WTC11 (cell line): ENCODE measurements at regions not wholly inside any gene's neighbourhood (a gene's known extent, or its start where the extent isn't known, plus 50 kb on each side); places are given as distances from the start of the nearest gene placed in this dataset.
A peak's percentile ranks its signal among the peaks of the same experiment; 100 is the strongest.

Experiments used
- ATAC-seq: fragments of 200-7000 bp; cut with Tn5 transposase; 2 replicates; pipeline ENCODE4 v1.10.0; 2021; ENCODE audit warnings: mild to moderate bottlenecking, moderate library complexity
- CTCF ChIA-PET: fragments of 300-600 bp; sonication (Branson Sonifier 250); formaldehyde crosslinking; loops from one replicate; lab custom pipeline; 2021; ENCODE audit warnings: antibody characterized with exemption; lab: Charles Lee
- POLR2A ChIA-PET: fragments of 350-600 bp; sonication (Branson Sonifier 250); formaldehyde crosslinking; loops from one replicate; lab custom pipeline; 2021; ENCODE audit warnings: antibody characterized with exemption; lab: Charles Lee
- DNase-seq: peaks from one replicate; pipeline ENCODE4 v3.0.0; 2021; ENCODE audit warnings: low spot score
- H3K27ac Mint-ChIP-seq: 2 replicates; pipeline ENCODE4 v1.8.0; 2021; ENCODE audit warnings: mixed read lengths
- H3K27me3 Mint-ChIP-seq: 2 replicates; pipeline ENCODE4 v1.8.0; 2021; ENCODE audit warnings: low read depth, mild to moderate bottlenecking, moderate library complexity, mixed read lengths
- H3K36me3 Mint-ChIP-seq: 2 replicates; pipeline ENCODE4 v1.8.0; 2021; ENCODE audit warnings: mixed read lengths
- H3K4me1 Mint-ChIP-seq: 2 replicates; pipeline ENCODE4 v1.8.0; 2022; ENCODE audit warnings: mixed read lengths
- H3K4me3 Mint-ChIP-seq: 2 replicates; pipeline ENCODE4 v1.8.0; 2021; ENCODE audit warnings: mild to moderate bottlenecking, moderate library complexity, mixed read lengths
- H3K9me3 Mint-ChIP-seq: 2 replicates; pipeline ENCODE4 v1.8.0; 2021; ENCODE audit warnings: mixed read lengths
- CBFB ChIP-seq: sonication (generic); formaldehyde crosslinking; IDR thresholded peaks from 2 replicates; pipeline ENCODE4 v1.8.1; 2022; ENCODE audit warnings: mild to moderate bottlenecking, low read depth, missing genetic modification reagents
- GABPB1 ChIP-seq: sonication (generic); formaldehyde crosslinking; IDR thresholded peaks from 2 replicates; pipeline ENCODE4 v1.8.1; 2023; ENCODE audit warnings: mild to moderate bottlenecking, missing genetic modification reagents
- GRHL2 ChIP-seq: fragments of 250-450 bp; sonication (Bioruptor Pico); IDR thresholded peaks from 2 replicates; pipeline ENCODE4 v1.8.0; 2022; ENCODE audit warnings: mild to moderate bottlenecking, moderate library complexity; ENCODE audit not compliant: insufficient replicate concordance, severe bottlenecking
- JAZF1 ChIP-seq: fragments of 250-450 bp; sonication (Bioruptor Pico); IDR thresholded peaks from 2 replicates; pipeline ENCODE4 v1.9.0; 2021; ENCODE audit warnings: moderate library complexity, mild to moderate bottlenecking, inconsistent platforms
- KAT7 ChIP-seq: sonication (generic); formaldehyde crosslinking; IDR thresholded peaks from 2 replicates; pipeline ENCODE4 v1.8.1; 2023; ENCODE audit warnings: missing genetic modification reagents, mild to moderate bottlenecking, borderline replicate concordance
- MYBL2 ChIP-seq: sonication (generic); formaldehyde crosslinking; IDR thresholded peaks from 2 replicates; pipeline ENCODE4 v1.8.1; 2023; ENCODE audit warnings: mild to moderate bottlenecking, moderate library complexity, missing genetic modification reagents
- NR1H2 ChIP-seq: sonication (generic); formaldehyde crosslinking; IDR thresholded peaks from 2 replicates; pipeline ENCODE4 v1.9.0; 2021; ENCODE audit warnings: mild to moderate bottlenecking, moderate library complexity, missing genetic modification reagents
- NR2C2 ChIP-seq: sonication (generic); formaldehyde crosslinking; IDR thresholded peaks from 2 replicates; pipeline ENCODE4 v1.8.0; 2022; ENCODE audit warnings: mild to moderate bottlenecking, missing genetic modification reagents
- SMAD4 ChIP-seq: sonication (generic); formaldehyde crosslinking; IDR thresholded peaks from 2 replicates; pipeline ENCODE4 v1.8.0; 2022; ENCODE audit warnings: mild to moderate bottlenecking, missing genetic modification reagents
- SP1 ChIP-seq: sonication (generic); formaldehyde crosslinking; conservative IDR thresholded peaks from 2 replicates; pipeline ENCODE4 v1.8.1; 2022; ENCODE audit warnings: missing genetic modification reagents
- TCF7 ChIP-seq: sonication (generic); formaldehyde crosslinking; IDR thresholded peaks from 2 replicates; pipeline ENCODE4 v1.8.0; 2022; ENCODE audit warnings: mild to moderate bottlenecking, low read depth, missing genetic modification reagents, moderate library complexity
- TEAD1 ChIP-seq: sonication (generic); formaldehyde crosslinking; IDR thresholded peaks from 2 replicates; pipeline ENCODE4 v1.8.0; 2022; ENCODE audit warnings: mild to moderate bottlenecking, missing genetic modification reagents
- USF2 ChIP-seq: sonication (generic); formaldehyde crosslinking; IDR thresholded peaks from 2 replicates; pipeline ENCODE4 v1.8.1; 2023; ENCODE audit warnings: mild to moderate bottlenecking, missing genetic modification reagents, moderate library complexity
- ZNF219 ChIP-seq: sonication (generic); formaldehyde crosslinking; IDR thresholded peaks from 2 replicates; pipeline ENCODE4 v1.8.0; 2023; ENCODE audit warnings: missing genetic modification reagents, mild to moderate bottlenecking, borderline replicate concordance
- ZNF396 ChIP-seq: fragments of 250-450 bp; sonication (Bioruptor Pico); IDR thresholded peaks from 2 replicates; pipeline ENCODE4 v1.8.0; 2021; ENCODE audit warnings: mild to moderate bottlenecking, moderate library complexity, borderline replicate concordance
- ZNF423 ChIP-seq: fragments of 250-450 bp; sonication (Bioruptor Pico); IDR thresholded peaks from 2 replicates; pipeline ENCODE4 v2.1.2; 2022; ENCODE audit warnings: mild to moderate bottlenecking, moderate library complexity
- ZNF425 ChIP-seq: fragments of 250-450 bp; sonication (Bioruptor Pico); conservative IDR thresholded peaks from 2 replicates; pipeline ENCODE4 v1.9.0; 2021; ENCODE audit warnings: mild to moderate bottlenecking
- ZNF671 ChIP-seq: fragments of 250-450 bp; sonication (Bioruptor Pico); IDR thresholded peaks from 2 replicates; pipeline ENCODE4 v1.8.0; 2021; ENCODE audit warnings: mild to moderate bottlenecking
- TF ChIP-seq, protein P1 (sequence below): sonication (generic); formaldehyde crosslinking; IDR thresholded peaks from 2 replicates; pipeline ENCODE4 v1.8.0; 2023; ENCODE audit warnings: mild to moderate bottlenecking, missing genetic modification reagents
- TF ChIP-seq, protein P2 (sequence below): sonication (generic); formaldehyde crosslinking; IDR thresholded peaks from 2 replicates; pipeline ENCODE4 v1.8.0; 2022; ENCODE audit warnings: mild to moderate bottlenecking, missing genetic modification reagents
- TF ChIP-seq, protein P3 (sequence below): sonication (generic); formaldehyde crosslinking; conservative IDR thresholded peaks from 2 replicates; pipeline ENCODE4 v1.8.1; 2022; ENCODE audit warnings: mild to moderate bottlenecking, missing genetic modification reagents
- TF ChIP-seq, protein P4 (sequence below): sonication (generic); formaldehyde crosslinking; IDR thresholded peaks from 2 replicates; pipeline ENCODE4 v1.8.1; 2023; ENCODE audit warnings: mild to moderate bottlenecking, missing genetic modification reagents, moderate library complexity

DNA sequence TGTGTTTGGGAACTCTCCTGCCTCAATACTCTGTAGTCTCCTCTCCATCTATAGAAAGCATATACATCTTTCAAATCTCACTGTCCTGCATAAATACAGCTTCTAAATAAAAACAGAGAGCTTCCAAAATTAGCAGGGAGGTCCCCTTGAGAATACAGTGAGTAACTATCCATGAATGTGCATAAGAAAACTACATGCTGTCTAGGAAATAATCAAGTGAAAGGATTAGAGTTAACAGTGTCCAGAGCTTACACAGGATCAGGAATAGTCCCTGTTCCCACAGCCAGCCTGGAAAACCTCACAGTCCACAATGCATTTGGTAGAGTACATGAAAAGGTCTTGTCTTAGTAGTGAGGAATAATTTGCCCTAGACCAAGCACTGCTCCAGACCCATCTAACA, 123.0 kb upstream of the POU3F2 start:
- ChIA-PET POLR2A (no interaction called here), CTCF (no interaction called here)
- DNase-seq (no peak), ATAC-seq (no peak)
- no peak overlapping the region for H3K4me3 Mint-ChIP-seq
- peaks cover 3% of the 10 kb centered on the region; the same call in 1 of the 2 replicates for H3K36me3 Mint-ChIP-seq
- peaks cover 26% of the 10 kb centered on the region for H3K4me1 Mint-ChIP-seq
- TF ChIP-seq CBFB (CRISPR knock-in tag) = no peak
- TF ChIP-seq, protein P1, sequence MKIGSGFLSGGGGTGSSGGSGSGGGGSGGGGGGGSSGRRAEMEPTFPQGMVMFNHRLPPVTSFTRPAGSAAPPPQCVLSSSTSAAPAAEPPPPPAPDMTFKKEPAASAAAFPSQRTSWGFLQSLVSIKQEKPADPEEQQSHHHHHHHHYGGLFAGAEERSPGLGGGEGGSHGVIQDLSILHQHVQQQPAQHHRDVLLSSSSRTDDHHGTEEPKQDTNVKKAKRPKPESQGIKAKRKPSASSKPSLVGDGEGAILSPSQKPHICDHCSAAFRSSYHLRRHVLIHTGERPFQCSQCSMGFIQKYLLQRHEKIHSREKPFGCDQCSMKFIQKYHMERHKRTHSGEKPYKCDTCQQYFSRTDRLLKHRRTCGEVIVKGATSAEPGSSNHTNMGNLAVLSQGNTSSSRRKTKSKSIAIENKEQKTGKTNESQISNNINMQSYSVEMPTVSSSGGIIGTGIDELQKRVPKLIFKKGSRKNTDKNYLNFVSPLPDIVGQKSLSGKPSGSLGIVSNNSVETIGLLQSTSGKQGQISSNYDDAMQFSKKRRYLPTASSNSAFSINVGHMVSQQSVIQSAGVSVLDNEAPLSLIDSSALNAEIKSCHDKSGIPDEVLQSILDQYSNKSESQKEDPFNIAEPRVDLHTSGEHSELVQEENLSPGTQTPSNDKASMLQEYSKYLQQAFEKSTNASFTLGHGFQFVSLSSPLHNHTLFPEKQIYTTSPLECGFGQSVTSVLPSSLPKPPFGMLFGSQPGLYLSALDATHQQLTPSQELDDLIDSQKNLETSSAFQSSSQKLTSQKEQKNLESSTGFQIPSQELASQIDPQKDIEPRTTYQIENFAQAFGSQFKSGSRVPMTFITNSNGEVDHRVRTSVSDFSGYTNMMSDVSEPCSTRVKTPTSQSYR (CRISPR knock-in tag) = no peak
- no peak for TF ChIP-seq NR1H2 (CRISPR knock-in tag)
- no peak for TF ChIP-seq GABPB1
- no peak overlapping the region for H3K27ac Mint-ChIP-seq
- no peaks in the 10 kb centered on the region for H3K27me3 Mint-ChIP-seq
- peaks cover 19% of the 10 kb centered on the region for H3K9me3 Mint-ChIP-seq

DNA sequence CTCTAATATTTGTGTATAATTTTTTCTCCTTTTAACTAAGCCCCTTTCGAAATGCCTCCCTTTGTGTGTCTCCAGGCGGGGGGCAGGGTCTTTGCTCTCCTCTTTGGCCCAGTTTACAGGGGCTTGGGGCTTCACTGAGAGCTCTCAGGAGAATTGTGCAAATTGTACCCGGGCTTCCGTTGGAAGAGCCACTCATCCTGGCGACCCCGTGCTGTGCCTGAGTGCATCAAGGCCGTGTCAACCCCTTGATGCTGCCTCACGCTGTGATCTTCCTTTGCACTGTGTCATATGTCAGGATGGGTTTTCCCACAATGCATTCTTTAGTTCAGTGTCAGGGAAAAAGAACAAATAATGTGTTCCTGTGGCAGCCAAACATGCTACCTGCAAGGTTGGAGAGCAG, 118.0 kb upstream of the POU3F2 start:
- Mint-ChIP-seq H3K27ac (peak overlapping the region; percentile 62), H3K36me3 (peaks cover 3% of the 10 kb centered on the region; the same call in 1 of the 2 replicates), H3K4me3 (peak overlapping the region; percentile 49), H3K9me3 (peaks cover 13% of the 10 kb centered on the region)
- ChIA-PET CTCF (interaction anchor here (0.6 to 1.1 kb wide), 2 partner anchors 127 to 990 kb away, joined by 3 read pairs; no protein-coding TSS in a partner anchor), POLR2A (no interaction called here)
- ATAC-seq = peak; percentile 90
- TF ChIP-seq MYBL2 (CRISPR knock-in tag) = no peak
- TF ChIP-seq, protein P2, sequence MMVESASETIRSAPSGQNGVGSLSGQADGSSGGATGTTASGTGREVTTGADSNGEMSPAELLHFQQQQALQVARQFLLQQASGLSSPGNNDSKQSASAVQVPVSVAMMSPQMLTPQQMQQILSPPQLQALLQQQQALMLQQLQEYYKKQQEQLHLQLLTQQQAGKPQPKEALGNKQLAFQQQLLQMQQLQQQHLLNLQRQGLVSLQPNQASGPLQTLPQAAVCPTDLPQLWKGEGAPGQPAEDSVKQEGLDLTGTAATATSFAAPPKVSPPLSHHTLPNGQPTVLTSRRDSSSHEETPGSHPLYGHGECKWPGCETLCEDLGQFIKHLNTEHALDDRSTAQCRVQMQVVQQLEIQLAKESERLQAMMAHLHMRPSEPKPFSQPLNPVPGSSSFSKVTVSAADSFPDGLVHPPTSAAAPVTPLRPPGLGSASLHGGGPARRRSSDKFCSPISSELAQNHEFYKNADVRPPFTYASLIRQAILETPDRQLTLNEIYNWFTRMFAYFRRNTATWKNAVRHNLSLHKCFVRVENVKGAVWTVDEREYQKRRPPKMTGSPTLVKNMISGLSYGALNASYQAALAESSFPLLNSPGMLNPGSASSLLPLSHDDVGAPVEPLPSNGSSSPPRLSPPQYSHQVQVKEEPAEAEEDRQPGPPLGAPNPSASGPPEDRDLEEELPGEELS (CRISPR knock-in tag) = no peak
- peak; percentile 45; the same call in 1 of the 2 replicates for TF ChIP-seq TEAD1 (CRISPR knock-in tag)
- TF ChIP-seq NR2C2 (CRISPR knock-in tag) = no peak
- TF ChIP-seq, protein P3, sequence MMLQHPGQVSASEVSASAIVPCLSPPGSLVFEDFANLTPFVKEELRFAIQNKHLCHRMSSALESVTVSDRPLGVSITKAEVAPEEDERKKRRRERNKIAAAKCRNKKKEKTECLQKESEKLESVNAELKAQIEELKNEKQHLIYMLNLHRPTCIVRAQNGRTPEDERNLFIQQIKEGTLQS (CRISPR knock-in tag) = no peak
- TF ChIP-seq SP1 (CRISPR knock-in tag) = no peak
- TF ChIP-seq ZNF425 (CRISPR knock-in tag) = no peak
- TF ChIP-seq KAT7 = no peak
- 0 out of 2 replicates have a peak, but pooled peaks have one; percentile 2 for TF ChIP-seq ZNF423 (CRISPR knock-in tag)
- no peak for TF ChIP-seq GRHL2 (CRISPR knock-in tag)
- TF ChIP-seq ZNF396 = no peak
- 0 out of 2 replicates have a peak, but pooled peaks have one; percentile 11 for TF ChIP-seq USF2 (CRISPR knock-in tag)
- TF ChIP-seq, protein P4, sequence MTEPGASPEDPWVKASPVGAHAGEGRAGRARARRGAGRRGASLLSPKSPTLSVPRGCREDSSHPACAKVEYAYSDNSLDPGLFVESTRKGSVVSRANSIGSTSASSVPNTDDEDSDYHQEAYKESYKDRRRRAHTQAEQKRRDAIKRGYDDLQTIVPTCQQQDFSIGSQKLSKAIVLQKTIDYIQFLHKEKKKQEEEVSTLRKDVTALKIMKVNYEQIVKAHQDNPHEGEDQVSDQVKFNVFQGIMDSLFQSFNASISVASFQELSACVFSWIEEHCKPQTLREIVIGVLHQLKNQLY (CRISPR knock-in tag) = no peak
- TF ChIP-seq ZNF671 (CRISPR knock-in tag) = no peak
- TF ChIP-seq JAZF1 (CRISPR knock-in tag) = no peak
- TF ChIP-seq SMAD4 = no peak
- no peak for TF ChIP-seq ZNF219 (CRISPR knock-in tag)
- no peak for TF ChIP-seq TCF7
- TF ChIP-seq, all 79 proteins: peak for 3
- peak; percentile 50 for DNase-seq
- peaks cover 41% of the 10 kb centered on the region for H3K4me1 Mint-ChIP-seq
- H3K27me3 Mint-ChIP-seq = no peaks in the 10 kb centered on the region
